ENCODE measurements at regions not wholly inside any gene's neighbourhood (a gene's known extent, or its start where the extent isn't known, plus 50 kb on each side); places are given as distances from the start of the nearest gene placed in this dataset.

GRCh38 chr18:47758000-47758399 lies 172.5 kb downstream of the SMAD2 start:
- DNase-seq: no peak

GRCh38 chr18:47756364-47757016 lies 174.0 kb downstream of the SMAD2 start:
- peak; percentile 58 for DNase-seq

GRCh38 chr18:47755102-47755456 lies 175.4 kb downstream of the SMAD2 start:
- no peak for DNase-seq

- DNase-seq: peak; percentile 56
Measured at GRCh38 chr18:47754311-47755101, 176.0 kb downstream of the SMAD2 start.

GRCh38 chr18:47752796-47753645 lies 177.4 kb downstream of the SMAD2 start:
- DNase-seq: no peak

DNA sequence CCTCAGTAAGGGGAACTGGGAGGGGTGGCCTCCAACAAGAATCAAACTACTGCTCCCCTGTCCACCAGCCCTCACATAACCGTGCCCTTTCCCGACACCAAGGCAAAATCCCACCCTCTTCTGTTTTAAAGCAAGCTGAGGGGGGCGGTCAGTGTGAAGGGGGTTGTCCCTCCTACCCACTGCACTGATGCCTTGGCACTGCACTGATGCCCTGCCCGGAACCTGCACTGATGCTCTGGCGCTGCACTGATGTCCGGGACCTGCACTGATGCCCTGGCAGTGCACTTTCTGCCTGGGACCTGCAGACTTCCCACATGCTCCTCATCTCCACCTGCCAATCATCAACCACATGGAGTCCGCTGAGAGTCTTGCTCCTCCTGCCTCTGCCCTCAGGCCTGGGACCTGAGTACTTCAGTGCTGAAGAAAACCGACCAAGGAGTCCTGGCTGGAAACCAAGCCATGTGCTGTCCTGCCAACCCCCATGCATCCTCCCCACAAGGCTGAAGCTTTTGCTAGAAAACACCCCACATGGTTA lies 179.5 kb downstream of the SMAD2 start:
- DNase-seq: no peak

GRCh38 chr18:47749600-47749973 lies 180.9 kb downstream of the SMAD2 start:
- no peak for DNase-seq

DNA sequence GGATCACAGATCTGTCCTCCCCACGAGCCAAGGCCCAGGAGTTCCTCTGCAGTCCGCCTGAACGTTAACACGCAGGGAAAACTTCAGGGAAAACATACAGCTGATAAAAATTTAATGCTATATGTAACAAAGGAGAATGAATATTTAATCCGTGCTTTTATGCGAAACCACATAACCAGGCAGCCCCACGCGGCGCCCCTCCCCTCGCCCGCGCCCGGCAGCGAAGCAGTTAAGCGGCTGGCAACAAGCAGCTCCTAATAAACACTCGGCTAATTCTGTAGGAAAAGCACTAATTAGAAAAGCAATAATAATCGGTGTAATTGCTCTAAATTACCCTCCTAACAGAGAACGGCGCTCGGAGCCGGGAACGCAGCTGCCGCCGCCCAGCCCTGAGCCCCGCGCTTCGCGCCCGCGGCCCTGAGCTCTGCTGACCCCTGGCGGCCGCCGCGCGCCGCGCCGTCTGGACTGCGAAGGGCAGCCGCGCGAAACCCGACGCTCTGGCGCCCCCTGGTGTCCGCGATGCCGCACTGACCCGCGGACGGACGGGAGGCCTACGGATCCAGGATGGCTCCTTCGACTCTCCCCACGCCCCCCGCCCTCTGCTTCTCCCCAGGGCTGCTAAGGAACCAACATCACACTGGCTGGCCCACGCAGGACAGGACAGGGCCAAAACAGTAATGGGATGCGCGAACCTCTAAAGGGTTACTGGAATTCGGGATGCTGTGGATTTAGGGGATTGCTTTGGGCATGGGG lies 181.4 kb downstream of the SMAD2 start:
- peak; percentile 85 for DNase-seq

DNA sequence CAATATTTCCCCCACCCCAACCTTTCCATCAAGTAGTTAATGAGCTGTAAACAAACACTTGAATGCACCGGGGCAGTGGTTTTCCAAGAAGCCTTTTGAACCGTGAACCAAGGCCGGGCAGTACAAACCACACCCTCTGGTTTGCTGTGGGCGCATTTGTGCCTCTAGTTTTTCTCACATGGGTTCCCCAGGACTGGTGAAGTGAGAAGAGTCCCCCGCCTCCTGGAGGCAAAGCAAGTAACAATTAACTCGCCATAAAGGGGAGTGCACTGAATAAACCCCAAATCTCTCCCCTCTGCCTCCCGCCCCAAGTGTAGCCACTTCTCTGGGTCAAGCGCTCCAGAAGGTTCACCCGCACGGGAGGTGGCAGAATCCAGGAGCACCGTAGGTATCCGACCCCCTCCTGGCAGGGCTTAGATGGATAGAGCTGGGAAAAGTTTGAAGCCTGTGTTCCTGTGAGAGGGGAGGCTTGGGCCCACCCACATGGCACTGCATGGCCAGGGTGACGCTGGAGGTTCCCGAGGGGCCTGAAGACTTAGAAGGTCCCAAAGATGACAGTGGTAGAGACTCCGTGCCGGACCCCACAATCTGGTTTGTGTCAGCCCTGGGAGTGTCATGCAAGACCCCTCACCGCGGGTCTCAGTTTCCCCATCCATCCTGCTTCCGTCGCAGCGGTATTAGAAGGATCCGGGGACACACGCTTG lies 182.2 kb downstream of the SMAD2 start:
- no peak for DNase-seq

DNA sequence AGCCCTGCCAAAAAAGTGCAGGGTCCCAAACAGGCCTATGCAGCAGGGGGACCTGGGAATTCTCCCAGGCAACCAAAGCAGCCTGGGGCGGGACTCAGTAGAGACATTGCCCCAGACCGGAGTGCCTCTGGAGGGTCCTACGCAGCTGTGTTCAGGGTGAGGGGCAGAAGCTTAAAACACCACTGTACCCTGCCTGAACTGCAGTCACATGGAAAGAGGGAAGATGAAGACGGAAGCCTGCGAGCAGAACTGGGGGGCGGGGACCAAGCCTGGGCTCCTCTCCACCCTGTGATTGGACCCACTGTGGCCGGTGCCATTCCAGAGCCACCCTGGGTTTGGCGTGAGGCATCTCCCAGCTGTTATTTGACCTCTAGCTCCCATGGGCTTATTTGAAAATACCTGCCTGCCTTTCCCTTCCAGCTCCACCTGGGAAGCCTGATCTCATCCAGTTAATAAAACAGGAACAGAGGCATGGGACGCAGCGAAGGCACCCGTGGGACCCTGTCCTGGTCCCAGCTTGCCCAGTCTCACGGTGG lies 183.1 kb downstream of the SMAD2 start:
- no peak for DNase-seq

DNA sequence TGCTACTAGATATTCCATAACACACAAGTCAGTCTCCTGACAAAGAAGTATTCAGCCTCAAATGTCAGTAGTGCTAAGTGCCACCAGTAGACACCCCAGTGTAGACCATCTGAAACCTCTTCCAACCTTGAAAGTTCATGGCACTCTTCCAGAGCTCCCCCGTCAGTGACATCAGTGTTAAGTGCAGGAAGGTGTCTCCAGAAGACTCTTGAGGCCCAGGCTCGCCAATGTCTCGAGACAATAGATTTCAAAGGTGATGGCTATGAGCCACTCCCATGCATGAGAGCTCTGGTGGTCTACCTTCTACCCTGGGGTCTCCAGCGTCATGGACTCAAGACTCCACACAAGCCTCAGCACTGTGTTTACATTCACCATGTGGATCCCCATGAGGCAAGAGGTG lies 183.8 kb downstream of the SMAD2 start:
- DNase-seq: no peak

DNA sequence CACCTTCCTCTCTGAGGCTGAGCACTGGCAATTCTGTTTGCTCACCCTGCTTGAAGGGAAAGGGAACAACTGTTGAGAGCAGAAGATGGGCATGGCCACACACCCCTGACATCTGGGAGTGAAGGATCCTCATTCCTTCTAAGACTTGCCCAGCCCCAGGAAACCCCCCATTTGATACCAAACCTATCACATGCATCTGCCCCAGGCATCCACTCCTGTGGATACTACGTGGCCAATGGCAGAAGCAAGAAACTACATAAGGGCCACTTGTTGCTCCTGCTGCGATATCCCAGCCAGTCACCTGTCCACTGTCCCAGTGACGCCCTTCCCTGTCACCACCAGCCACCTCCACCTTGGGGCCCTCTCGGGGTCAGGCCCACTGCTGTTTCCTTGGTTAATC lies 185.2 kb downstream of the SMAD2 start:
- no peak for DNase-seq

GRCh38 chr18:47737956-47738355 lies 192.5 kb downstream of the SMAD2 start:
- DNase-seq: no peak

DNA sequence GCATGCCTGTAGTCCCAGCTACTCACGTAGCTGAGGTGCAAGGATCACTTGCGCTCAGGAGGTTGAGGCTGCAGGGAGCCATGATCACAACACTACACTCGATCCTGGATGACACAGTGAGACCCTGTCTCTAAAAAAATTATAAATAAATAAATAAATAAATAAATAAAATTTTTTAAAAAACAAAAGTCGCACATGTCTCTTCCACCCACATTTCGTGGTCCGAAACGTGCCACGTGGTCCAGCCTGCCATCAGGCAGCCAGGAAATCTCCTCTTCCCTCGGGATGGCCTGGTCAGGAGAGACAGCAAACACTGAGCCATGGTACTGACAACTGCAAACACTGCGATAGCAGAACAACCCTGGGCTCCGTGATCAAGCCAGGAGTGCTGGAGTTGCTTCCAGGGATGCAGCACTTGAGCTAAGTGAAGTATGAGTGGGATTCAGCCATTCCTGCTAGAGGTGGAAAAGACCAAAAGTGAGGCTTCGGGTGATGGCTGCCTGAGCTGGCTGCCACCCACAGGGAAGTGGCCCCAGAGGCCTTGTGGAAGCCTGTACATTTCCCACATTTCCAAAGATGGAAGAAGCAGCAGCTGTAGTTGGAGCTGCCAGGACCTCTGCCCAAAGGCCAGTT lies 193.1 kb downstream of the SMAD2 start:
- DNase-seq: no peak

DNA sequence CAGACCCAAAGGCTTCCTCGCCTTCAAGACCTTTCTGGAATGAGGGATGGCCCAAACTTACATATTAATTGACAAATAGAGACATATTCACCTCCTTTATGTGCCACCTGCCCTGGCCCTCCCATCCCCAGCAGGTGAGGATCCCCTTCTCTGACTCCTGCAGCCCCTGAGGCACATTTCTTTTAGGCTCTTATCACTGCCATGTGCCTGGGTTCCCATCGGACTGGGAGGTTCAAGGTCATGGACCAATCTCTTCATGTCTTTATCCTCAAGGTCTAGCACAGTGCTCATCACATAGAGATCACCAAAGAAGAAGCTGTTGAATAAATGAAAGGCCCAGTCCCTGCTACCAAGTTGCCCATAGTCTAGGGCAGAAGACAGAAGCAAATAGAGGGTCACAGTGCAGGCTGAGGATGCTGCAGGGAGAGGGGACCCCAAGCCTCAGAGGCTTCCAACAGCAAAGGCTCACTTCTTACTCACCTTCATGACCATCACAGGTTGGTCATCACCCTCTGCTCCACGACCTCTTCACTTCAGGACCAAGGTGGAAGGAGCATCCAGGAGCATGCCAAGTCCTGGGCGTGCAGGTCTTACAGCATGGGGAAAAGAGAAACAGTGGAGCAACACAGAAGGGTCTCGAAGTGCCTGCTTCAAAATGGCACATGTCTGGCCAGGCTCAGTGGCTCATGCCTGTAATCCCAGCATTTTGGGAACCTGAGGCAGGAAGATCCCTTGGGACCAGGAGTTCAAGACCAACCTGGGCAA lies 193.9 kb downstream of the SMAD2 start:
- DNase-seq: no peak

- DNase-seq: no peak
Measured at GRCh38 chr18:47735041-47735702, 195.3 kb downstream of the SMAD2 start.

DNA sequence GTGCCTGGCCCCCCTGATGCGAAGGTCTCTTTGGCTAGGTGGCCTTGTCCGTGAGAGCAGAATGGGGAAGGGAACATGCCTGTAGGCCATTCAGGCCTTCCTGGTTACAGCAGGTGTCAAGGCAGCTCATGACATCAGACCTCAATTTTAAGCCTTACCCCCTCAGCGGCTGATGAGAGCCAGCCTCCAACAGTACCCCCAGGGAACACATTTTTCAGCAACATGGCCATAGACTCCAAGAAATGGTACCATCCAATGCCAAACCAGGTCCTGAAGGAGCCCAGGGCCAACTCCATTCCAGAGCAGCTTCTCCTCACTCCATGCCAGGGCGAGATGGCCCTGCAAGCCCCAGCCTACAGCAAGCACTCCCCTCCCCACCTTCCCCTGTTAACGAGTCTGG lies 199.2 kb downstream of the SMAD2 start:
- DNase-seq: no peak

GRCh38 chr18:47730795-47731194 lies 199.7 kb downstream of the SMAD2 start:
- DNase-seq: no peak

DNA sequence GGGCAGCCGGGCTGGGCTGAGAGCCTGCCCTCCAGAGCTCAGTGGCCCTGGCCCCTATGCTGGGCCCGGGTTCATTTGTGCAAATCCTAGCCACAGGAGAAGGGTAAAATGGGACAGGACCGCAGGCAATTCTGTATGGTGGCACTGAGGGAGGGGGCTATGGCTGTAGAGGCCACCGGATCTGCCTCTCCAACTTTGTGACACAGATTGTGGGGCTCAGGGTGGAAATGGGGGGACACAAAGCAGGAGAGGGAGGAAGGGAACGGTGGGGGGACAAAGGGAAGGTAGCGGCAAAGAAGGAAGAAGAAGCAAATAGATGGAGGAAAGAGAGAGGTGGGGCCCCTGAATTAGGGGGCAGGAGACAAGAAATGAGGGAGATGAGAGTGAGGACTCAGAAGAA lies 201.1 kb downstream of the SMAD2 start:
- no peak for DNase-seq

DNA sequence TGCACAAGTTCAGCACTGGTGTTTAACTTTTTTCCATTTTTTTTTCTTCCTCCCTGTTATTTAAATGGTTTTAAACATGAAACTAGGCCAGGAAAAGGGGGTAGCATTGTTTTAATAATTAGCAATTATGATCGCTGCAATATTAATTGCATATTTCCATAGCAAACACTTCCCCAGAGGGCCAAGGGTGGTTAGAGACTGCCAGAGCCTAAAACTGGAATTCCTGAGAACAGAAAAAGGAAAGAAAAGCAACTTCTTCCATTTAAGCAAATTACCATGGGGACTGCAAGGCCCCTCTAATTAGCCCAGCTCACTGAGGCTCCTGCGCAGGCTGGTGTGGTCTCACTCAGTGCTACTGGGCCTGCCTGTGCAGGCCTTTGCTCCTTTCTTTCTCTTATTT lies 201.5 kb downstream of the SMAD2 start:
- no peak for DNase-seq
